NB4 (cell line): ENCODE measurements at regions not wholly inside any gene's neighbourhood (a gene's known extent, or its start where the extent isn't known, plus 50 kb on each side); places are given as distances from the start of the nearest gene placed in this dataset.

Experiments used
- MAX ChIP-seq: IDR thresholded peaks from 2 replicates; pipeline ENCODE4 v1.6.1; 2011; ENCODE audit warnings: low read depth, low read length
- MYC ChIP-seq: IDR thresholded peaks from 2 replicates; pipeline ENCODE4 v1.6.1; 2011; ENCODE audit warnings: low read depth, low read length
- POLR2A ChIP-seq: IDR thresholded peaks from 2 replicates; pipeline ENCODE4 v1.6.1; 2011; ENCODE audit warnings: mild to moderate bottlenecking; ENCODE audit not compliant: insufficient read length; ENCODE audit errors: extremely low read depth
- TF ChIP-seq, protein P1 (sequence below): IDR thresholded peaks from one replicate; pipeline ENCODE4 v1.5.1; 2012; ENCODE audit warnings: low read depth, low read length

GRCh38 chr2:2683606-2684224 lies 352.6 kb upstream of the MYT1L start:
- TF ChIP-seq, protein P1, sequence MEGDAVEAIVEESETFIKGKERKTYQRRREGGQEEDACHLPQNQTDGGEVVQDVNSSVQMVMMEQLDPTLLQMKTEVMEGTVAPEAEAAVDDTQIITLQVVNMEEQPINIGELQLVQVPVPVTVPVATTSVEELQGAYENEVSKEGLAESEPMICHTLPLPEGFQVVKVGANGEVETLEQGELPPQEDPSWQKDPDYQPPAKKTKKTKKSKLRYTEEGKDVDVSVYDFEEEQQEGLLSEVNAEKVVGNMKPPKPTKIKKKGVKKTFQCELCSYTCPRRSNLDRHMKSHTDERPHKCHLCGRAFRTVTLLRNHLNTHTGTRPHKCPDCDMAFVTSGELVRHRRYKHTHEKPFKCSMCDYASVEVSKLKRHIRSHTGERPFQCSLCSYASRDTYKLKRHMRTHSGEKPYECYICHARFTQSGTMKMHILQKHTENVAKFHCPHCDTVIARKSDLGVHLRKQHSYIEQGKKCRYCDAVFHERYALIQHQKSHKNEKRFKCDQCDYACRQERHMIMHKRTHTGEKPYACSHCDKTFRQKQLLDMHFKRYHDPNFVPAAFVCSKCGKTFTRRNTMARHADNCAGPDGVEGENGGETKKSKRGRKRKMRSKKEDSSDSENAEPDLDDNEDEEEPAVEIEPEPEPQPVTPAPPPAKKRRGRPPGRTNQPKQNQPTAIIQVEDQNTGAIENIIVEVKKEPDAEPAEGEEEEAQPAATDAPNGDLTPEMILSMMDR, result no peak
- no peak for TF ChIP-seq POLR2A
- no peak for TF ChIP-seq MAX
- TF ChIP-seq MYC, result no peak
